GM23338 (cell line): ENCODE measurements at regions not wholly inside any gene's neighbourhood (a gene's known extent, or its start where the extent isn't known, plus 50 kb on each side); places are given as distances from the start of the nearest gene placed in this dataset.

Experiments
- ATAC-seq: fragments of 200-7000 bp; cut with Tn5 transposase; 3 replicates; pipeline ENCODE4 v1.9.1; 2020
- DNase-seq: peaks from one replicate; pipeline ENCODE4 v3.0.0-alpha.2; 2015; ENCODE audit warnings: low spot score
- H2AFZ ChIP-seq: fragments of 200-600 bp; sonication (generic); 2 replicates; pipeline ENCODE4 v1.8.0; 2016; ENCODE audit warnings: antibody characterized with exemption, mild to moderate bottlenecking, moderate library complexity
- H3F3A ChIP-seq: fragments of 200-600 bp; sonication (generic); replicated peaks from 2 replicates; pipeline ENCODE4 v1.8.0; 2017; ENCODE audit warnings: antibody characterized with exemption, mixed run types, low read depth
- H3K27ac ChIP-seq: fragments of 200-600 bp; sonication (generic); 2 replicates; pipeline ENCODE4 v1.6.1; 2016; ENCODE audit warnings: low read depth
- H3K27me3 ChIP-seq: fragments of 200-600 bp; sonication (generic); 2 replicates; pipeline ENCODE4 v1.8.0; 2016; ENCODE audit warnings: mild to moderate bottlenecking, mixed run types, moderate library complexity; ENCODE audit not compliant: insufficient read depth
- H3K36me3 ChIP-seq: fragments of 200-600 bp; sonication (generic); 2 replicates; pipeline ENCODE4 v1.8.0; 2016; ENCODE audit warnings: mild to moderate bottlenecking; ENCODE audit not compliant: insufficient read depth
- H3K4me1 ChIP-seq: fragments of 200-600 bp; sonication (generic); 2 replicates; pipeline ENCODE4 v1.8.0; 2016; ENCODE audit warnings: mild to moderate bottlenecking, moderate library complexity; ENCODE audit not compliant: insufficient read depth
- H3K4me2 ChIP-seq: fragments of 200-600 bp; sonication (generic); 2 replicates; pipeline ENCODE4 v1.7.1; 2017; ENCODE audit warnings: mixed run types
- H3K4me3 ChIP-seq: fragments of 200-600 bp; sonication (generic); 2 replicates; pipeline ENCODE4 v1.6.1; 2016; ENCODE audit warnings: mixed run types
- H3K79me2 ChIP-seq: fragments of 200-600 bp; sonication (generic); replicated peaks from 2 replicates; pipeline ENCODE4 v1.8.0; 2017; ENCODE audit warnings: mild to moderate bottlenecking; ENCODE audit not compliant: insufficient read depth
- H3K9me2 ChIP-seq: fragments of 200-600 bp; sonication (generic); 2 replicates; pipeline ENCODE4 v1.8.0; 2017; ENCODE audit not compliant: insufficient read depth
- H4K20me1 ChIP-seq: fragments of 200-600 bp; sonication (generic); replicated peaks from 2 replicates; pipeline ENCODE4 v1.8.0; 2017; ENCODE audit warnings: mild to moderate bottlenecking; ENCODE audit not compliant: insufficient read depth
- H3K27ac Mint-ChIP-seq: 2 replicates; pipeline ENCODE4 v1.8.0; 2020; ENCODE audit warnings: inconsistent platforms, mild to moderate bottlenecking, moderate library complexity, mixed read lengths
- H3K27me3 Mint-ChIP-seq: 3 replicates; pipeline ENCODE4 v1.8.0; 2022; ENCODE audit warnings: low read depth, mild to moderate bottlenecking, moderate library complexity, mixed read lengths, inconsistent platforms; ENCODE audit not compliant: insufficient read depth, poor library complexity
- H3K36me3 Mint-ChIP-seq: 3 replicates; pipeline ENCODE4 v1.8.0; 2021; ENCODE audit warnings: low read depth, mild to moderate bottlenecking, inconsistent platforms, moderate library complexity, mixed read lengths
- H3K4me1 Mint-ChIP-seq: 3 replicates; pipeline ENCODE4 v1.8.0; 2020; ENCODE audit warnings: mild to moderate bottlenecking, inconsistent platforms, mixed read lengths
- H3K4me3 Mint-ChIP-seq: 3 replicates; pipeline ENCODE4 v1.8.0; 2021; ENCODE audit warnings: moderate library complexity, mild to moderate bottlenecking, inconsistent platforms, mixed read lengths
- H3K9me3 Mint-ChIP-seq: 3 replicates; pipeline ENCODE4 v1.8.0; 2020; ENCODE audit warnings: moderate library complexity, mild to moderate bottlenecking, inconsistent platforms, mixed read lengths
- CREB1 ChIP-seq: fragments of 250-450 bp; sonication (Bioruptor Pico); IDR thresholded peaks from 2 replicates; pipeline ENCODE4 v1.5.0; 2020; ENCODE audit warnings: low read depth, mild to moderate bottlenecking, moderate library complexity
- ETS1 ChIP-seq: IDR thresholded peaks from 2 replicates; pipeline ENCODE4 v1.6.1; 2016; ENCODE audit warnings: antibody characterized with exemption
- EZH2 ChIP-seq: fragments of 200-600 bp; sonication (generic); IDR thresholded peaks from one replicate; pipeline ENCODE4 v1.8.0; 2017; ENCODE audit warnings: antibody characterized with exemption, mild to moderate bottlenecking, low read depth; ENCODE audit not compliant: unreplicated experiment
- EZH2phosphoT487 ChIP-seq: fragments of 200-600 bp; sonication (generic); IDR thresholded peaks from one replicate; pipeline ENCODE4 v1.8.1; 2018; ENCODE audit warnings: antibody characterized with exemption; ENCODE audit not compliant: unreplicated experiment
- JUNB ChIP-seq: IDR thresholded peaks from one replicate; pipeline ENCODE4 v1.6.1; 2016; ENCODE audit warnings: antibody characterized with exemption; ENCODE audit not compliant: unreplicated experiment
- NANOG ChIP-seq: IDR thresholded peaks from 2 replicates; pipeline ENCODE4 v1.6.1; 2016; ENCODE audit warnings: antibody characterized with exemption, borderline replicate concordance
- STAT1 ChIP-seq: IDR thresholded peaks from one replicate; pipeline ENCODE4 v1.6.1; 2016; ENCODE audit warnings: antibody characterized with exemption; ENCODE audit not compliant: unreplicated experiment
- ZNF114 ChIP-seq: fragments of 250-450 bp; sonication (Bioruptor Pico); IDR thresholded peaks from 2 replicates; pipeline ENCODE4 v1.5.0; 2020; ENCODE audit warnings: mild to moderate bottlenecking, moderate library complexity
- ZNF331 ChIP-seq: fragments of 250-450 bp; sonication (Bioruptor Pico); IDR thresholded peaks from 2 replicates; pipeline ENCODE4 v1.5.0; 2020; ENCODE audit warnings: low read depth, mild to moderate bottlenecking, moderate library complexity
- TF ChIP-seq, protein P1 (sequence below), 2 experiments: fragments of 200-600 bp in 1 of 2; sonication (generic) in 1 of 2; conservative IDR thresholded peaks; 2 replicates each; pipeline versions ENCODE4 v1.5.1 to v1.6.1; 2016 to 2017; ENCODE audit warnings: antibody characterized with exemption in 2 of 2, low read depth in 2 of 2, mild to moderate bottlenecking in 2 of 2, moderate library complexity in 1 of 2
- TF ChIP-seq, protein P2 (sequence below): fragments of 250-450 bp; sonication (Bioruptor Pico); IDR thresholded peaks from 2 replicates; pipeline ENCODE4 v1.5.0; 2020; ENCODE audit warnings: mild to moderate bottlenecking, moderate library complexity

- H3K4me1 Mint-ChIP-seq, result peaks cover 11% of the 10 kb centered on the region
- DNase-seq, result peak; percentile 57
- H3K4me3 ChIP-seq, result no peak overlapping the region
- no peak overlapping the region for H2AFZ ChIP-seq
- no peaks in the 10 kb centered on the region for H3K4me1 ChIP-seq
- no peaks in the 10 kb centered on the region for H3K79me2 ChIP-seq
- peaks cover 4% of the 10 kb centered on the region; the same call in 1 of the 2 replicates for H3K27me3 ChIP-seq
- no peak overlapping the region for H3K27ac Mint-ChIP-seq
- no peak overlapping the region for H3K27ac ChIP-seq
- H3K27me3 Mint-ChIP-seq, result peaks cover 17% of the 10 kb centered on the region
- no peaks in the 10 kb centered on the region for H3F3A ChIP-seq
- no peaks in the 10 kb centered on the region for H3K9me2 ChIP-seq
- no peaks in the 10 kb centered on the region for H4K20me1 ChIP-seq
- no peaks in the 10 kb centered on the region for H3K36me3 Mint-ChIP-seq
- peak; percentile 30 for ATAC-seq
- TF ChIP-seq, protein P1, sequence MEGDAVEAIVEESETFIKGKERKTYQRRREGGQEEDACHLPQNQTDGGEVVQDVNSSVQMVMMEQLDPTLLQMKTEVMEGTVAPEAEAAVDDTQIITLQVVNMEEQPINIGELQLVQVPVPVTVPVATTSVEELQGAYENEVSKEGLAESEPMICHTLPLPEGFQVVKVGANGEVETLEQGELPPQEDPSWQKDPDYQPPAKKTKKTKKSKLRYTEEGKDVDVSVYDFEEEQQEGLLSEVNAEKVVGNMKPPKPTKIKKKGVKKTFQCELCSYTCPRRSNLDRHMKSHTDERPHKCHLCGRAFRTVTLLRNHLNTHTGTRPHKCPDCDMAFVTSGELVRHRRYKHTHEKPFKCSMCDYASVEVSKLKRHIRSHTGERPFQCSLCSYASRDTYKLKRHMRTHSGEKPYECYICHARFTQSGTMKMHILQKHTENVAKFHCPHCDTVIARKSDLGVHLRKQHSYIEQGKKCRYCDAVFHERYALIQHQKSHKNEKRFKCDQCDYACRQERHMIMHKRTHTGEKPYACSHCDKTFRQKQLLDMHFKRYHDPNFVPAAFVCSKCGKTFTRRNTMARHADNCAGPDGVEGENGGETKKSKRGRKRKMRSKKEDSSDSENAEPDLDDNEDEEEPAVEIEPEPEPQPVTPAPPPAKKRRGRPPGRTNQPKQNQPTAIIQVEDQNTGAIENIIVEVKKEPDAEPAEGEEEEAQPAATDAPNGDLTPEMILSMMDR (conservative IDR thresholded peaks at IDR 0.05; ENCODE audit: low read depth in 2 of 2), result peak; percentile 80 to 83
- TF ChIP-seq ZNF331 (CRISPR knock-in tag), result no peak
- no peak for TF ChIP-seq EZH2
- H3K9me3 Mint-ChIP-seq, result no peaks in the 10 kb centered on the region
- no peak overlapping the region for H3K4me2 ChIP-seq
- no peak overlapping the region for H3K4me3 Mint-ChIP-seq
- H3K36me3 ChIP-seq, result no peaks in the 10 kb centered on the region
Observed at GRCh38 chr14:100653409-100653808, 66.2 kb upstream of the BEGAIN start.

DNA sequence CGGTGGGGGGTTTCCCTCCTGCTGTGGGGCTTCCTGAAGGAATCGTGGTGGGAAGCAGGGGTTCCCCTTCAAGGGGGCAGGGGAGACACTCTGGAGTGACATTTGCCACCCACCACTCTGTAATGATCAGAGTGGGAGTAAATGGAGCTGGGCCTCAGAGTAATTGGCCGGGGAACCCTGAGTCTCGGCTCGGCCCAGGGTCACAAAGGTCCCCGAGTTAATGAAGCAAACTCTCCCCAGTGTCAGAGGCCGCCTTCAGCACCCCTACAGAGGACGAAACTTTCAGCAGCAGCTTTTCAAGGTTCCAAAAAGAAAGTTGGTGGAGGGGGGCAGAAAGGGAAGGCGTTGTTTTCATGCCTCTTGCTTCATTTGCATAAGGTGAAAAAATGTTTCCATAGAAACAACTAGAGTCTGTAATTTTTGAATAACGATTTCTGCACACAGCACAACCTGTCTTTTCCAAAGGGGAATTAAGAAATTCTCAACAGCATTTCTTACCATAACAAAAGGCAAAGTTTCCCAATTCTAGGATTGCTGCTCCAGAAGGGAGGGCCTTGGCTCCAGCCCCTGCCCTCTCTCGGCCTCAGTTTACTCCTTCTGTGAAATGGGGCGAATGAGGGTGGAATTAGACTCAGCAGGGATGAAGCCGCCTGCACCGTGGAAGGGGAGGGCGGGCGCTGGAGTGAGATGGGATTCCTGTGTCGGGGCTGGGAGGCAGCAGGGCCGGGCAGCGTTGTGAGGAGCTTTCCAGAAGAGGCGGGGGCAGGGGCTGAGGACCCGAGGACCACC is 67.0 kb upstream of the BEGAIN start:
- Histone ChIP-seq H3K4me3 (peak overlapping the region; percentile 51), H3K4me2 (peak overlapping the region; percentile 71)
- TF ChIP-seq CREB1 (CRISPR knock-in tag) (no peak), JUNB (no peak), ETS1 (no peak), EZH2phosphoT487 (no peak), ZNF331 (CRISPR knock-in tag) (no peak), NANOG (no peak), STAT1 (no peak), ZNF114 (CRISPR knock-in tag) (no peak)
- TF ChIP-seq, protein P2, sequence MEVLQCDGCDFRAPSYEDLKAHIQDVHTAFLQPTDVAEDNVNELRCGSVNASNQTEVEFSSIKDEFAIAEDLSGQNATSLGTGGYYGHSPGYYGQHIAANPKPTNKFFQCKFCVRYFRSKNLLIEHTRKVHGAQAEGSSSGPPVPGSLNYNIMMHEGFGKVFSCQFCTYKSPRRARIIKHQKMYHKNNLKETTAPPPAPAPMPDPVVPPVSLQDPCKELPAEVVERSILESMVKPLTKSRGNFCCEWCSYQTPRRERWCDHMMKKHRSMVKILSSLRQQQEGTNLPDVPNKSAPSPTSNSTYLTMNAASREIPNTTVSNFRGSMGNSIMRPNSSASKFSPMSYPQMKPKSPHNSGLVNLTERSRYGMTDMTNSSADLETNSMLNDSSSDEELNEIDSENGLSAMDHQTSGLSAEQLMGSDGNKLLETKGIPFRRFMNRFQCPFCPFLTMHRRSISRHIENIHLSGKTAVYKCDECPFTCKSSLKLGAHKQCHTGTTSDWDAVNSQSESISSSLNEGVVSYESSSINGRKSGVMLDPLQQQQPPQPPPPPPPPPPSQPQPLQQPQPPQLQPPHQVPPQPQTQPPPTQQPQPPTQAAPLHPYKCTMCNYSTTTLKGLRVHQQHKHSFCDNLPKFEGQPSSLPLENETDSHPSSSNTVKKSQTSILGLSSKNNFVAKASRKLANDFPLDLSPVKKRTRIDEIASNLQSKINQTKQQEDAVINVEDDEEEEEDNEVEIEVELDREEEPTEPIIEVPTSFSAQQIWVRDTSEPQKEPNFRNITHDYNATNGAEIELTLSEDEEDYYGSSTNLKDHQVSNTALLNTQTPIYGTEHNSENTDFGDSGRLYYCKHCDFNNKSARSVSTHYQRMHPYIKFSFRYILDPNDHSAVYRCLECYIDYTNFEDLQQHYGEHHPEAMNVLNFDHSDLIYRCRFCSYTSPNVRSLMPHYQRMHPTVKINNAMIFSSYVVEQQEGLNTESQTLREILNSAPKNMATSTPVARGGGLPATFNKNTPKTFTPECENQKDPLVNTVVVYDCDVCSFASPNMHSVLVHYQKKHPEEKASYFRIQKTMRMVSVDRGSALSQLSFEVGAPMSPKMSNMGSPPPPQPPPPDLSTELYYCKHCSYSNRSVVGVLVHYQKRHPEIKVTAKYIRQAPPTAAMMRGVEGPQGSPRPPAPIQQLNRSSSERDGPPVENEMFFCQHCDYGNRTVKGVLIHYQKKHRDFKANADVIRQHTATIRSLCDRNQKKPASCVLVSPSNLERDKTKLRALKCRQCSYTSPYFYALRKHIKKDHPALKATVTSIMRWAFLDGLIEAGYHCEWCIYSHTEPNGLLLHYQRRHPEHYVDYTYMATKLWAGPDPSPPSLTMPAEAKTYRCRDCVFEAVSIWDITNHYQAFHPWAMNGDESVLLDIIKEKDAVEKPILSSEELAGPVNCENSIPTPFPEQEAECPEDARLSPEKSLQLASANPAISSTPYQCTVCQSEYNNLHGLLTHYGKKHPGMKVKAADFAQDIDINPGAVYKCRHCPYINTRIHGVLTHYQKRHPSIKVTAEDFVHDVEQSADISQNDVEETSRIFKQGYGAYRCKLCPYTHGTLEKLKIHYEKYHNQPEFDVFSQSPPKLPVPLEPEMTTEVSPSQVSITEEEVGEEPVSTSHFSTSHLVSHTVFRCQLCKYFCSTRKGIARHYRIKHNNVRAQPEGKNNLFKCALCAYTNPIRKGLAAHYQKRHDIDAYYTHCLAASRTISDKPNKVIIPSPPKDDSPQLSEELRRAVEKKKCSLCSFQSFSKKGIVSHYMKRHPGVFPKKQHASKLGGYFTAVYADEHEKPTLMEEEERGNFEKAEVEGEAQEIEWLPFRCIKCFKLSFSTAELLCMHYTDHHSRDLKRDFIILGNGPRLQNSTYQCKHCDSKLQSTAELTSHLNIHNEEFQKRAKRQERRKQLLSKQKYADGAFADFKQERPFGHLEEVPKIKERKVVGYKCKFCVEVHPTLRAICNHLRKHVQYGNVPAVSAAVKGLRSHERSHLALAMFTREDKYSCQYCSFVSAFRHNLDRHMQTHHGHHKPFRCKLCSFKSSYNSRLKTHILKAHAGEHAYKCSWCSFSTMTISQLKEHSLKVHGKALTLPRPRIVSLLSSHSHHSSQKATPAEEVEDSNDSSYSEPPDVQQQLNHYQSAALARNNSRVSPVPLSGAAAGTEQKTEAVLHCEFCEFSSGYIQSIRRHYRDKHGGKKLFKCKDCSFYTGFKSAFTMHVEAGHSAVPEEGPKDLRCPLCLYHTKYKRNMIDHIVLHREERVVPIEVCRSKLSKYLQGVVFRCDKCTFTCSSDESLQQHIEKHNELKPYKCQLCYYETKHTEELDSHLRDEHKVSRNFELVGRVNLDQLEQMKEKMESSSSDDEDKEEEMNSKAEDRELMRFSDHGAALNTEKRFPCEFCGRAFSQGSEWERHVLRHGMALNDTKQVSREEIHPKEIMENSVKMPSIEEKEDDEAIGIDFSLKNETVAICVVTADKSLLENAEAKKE (CRISPR knock-in tag), result no peak

More for the DNA sequence above, 67.0 kb upstream of the BEGAIN start:
- H3K36me3 ChIP-seq, result no peaks in the 10 kb centered on the region
- H3F3A ChIP-seq, result no peaks in the 10 kb centered on the region
- Mint-ChIP-seq H3K27me3 (peaks cover 17% of the 10 kb centered on the region), H3K27ac (no peak overlapping the region), H3K4me3 (peak overlapping the region; percentile 48; the same call in 2 of the 3 replicates), H3K9me3 (no peaks in the 10 kb centered on the region), H3K36me3 (no peaks in the 10 kb centered on the region), H3K4me1 (peaks cover 11% of the 10 kb centered on the region)
- DNase-seq (no peak), ATAC-seq (peak; percentile 34)
- H3K27ac ChIP-seq, result no peak overlapping the region
- no peaks in the 10 kb centered on the region for H4K20me1 ChIP-seq
- no peaks in the 10 kb centered on the region for H3K79me2 ChIP-seq
- no peak overlapping the region for H2AFZ ChIP-seq
- peaks cover 4% of the 10 kb centered on the region; the same call in 1 of the 2 replicates for H3K27me3 ChIP-seq
- H3K9me2 ChIP-seq, result no peaks in the 10 kb centered on the region
- no peaks in the 10 kb centered on the region for H3K4me1 ChIP-seq
